HepG2 (cell line): ENCODE measurements at regions not wholly inside any gene's neighbourhood (a gene's known extent, or its start where the extent isn't known, plus 50 kb on each side); places are given as distances from the start of the nearest gene placed in this dataset.

Source experiments
- ATAC-seq: fragments of 200-7000 bp; cut with Tn5 transposase; 3 replicates; pipeline ENCODE4 v1.9.1; 2020; ENCODE audit warnings: mild to moderate bottlenecking, moderate library complexity
- BruUV-seq: library from RNA; stranded (reverse); fragments of 400-500 nt; replicated peaks from 2 replicates; lab custom pipeline; 2021; lab: Mats Ljungman, UMichigan
- CTCF ChIA-PET: fragments of 300-600 bp; formaldehyde crosslinking; extraction: SDS; loops from one replicate; lab custom pipeline; 2021; ENCODE audit warnings: low total read pairs, inconsistent platforms, low intra/inter-chr PET ratio; lab: Yijun Ruan, JAX
- POLR2A ChIA-PET: fragments of 350-600 bp; sonication (Branson Sonifier 250); formaldehyde crosslinking; loops from one replicate; lab custom pipeline; 2020; ENCODE audit warnings: antibody characterized with exemption, inconsistent platforms; lab: Yijun Ruan, JAX
- DNase-seq: peaks from one replicate; pipeline ENCODE4 v3.0.0-alpha.2; 2015; ENCODE audit warnings: low spot score
- FAIRE-seq: peaks from 3 replicates; lab custom pipeline; 2011; peaks lifted over from hg19 to GRCh38; lab: Jason Lieb, UNC
- H2AFZ ChIP-seq: one replicate; pipeline ENCODE4 v1.6.1; 2011; ENCODE audit warnings: low read length, inconsistent platforms
- H3K27ac ChIP-seq: fragments of 300-600 bp; 3 replicates; pipeline ENCODE4 v1.8.0; 2011; ENCODE audit warnings: mixed run types, mild to moderate bottlenecking, mixed read lengths, low read length, inconsistent platforms; ENCODE audit not compliant: insufficient read depth; ENCODE audit errors: extremely low read length
- H3K27me3 ChIP-seq, 2 experiments: fragments of 200-600 bp in 1 of 2; 2 replicates in 1 of 2; 3 replicates in 1 of 2; pipeline versions ENCODE4 v1.6.0 to v1.8.0; 2011; ENCODE audit warnings: low read length in 2 of 2, mild to moderate bottlenecking in 2 of 2, moderate library complexity in 2 of 2, inconsistent platforms in 1 of 2; ENCODE audit not compliant: insufficient read depth in 2 of 2, control insufficient read depth in 1 of 2
- H3K36me3 ChIP-seq, 2 experiments: fragments of 200-600 bp in 1 of 2; replicated peaks in 1 of 2; 2 replicates in 1 of 2; 3 replicates in 1 of 2; pipeline versions ENCODE4 v1.5.1 to v1.8.0; 2011; ENCODE audit warnings: low read length in 2 of 2, inconsistent platforms in 1 of 2; ENCODE audit not compliant: insufficient read depth in 2 of 2, control insufficient read depth in 1 of 2
- H3K4me1 ChIP-seq: 2 replicates; pipeline ENCODE4 v1.5.1; 2012; ENCODE audit warnings: low read length, inconsistent platforms; ENCODE audit not compliant: insufficient read depth
- H3K4me2 ChIP-seq: 2 replicates; pipeline ENCODE4 v1.6.0; 2011; ENCODE audit warnings: low read depth, low read length, inconsistent platforms
- H3K4me3 ChIP-seq, 3 experiments: fragments of 200-600 bp in 1 of 3; sonication (generic), shearing (Covaris generic) in 1 of 3; replicated peaks in 1 of 3; 2 replicates each; pipeline ENCODE4 v1.5.1; 2011 to 2016; ENCODE audit warnings: low read length in 3 of 3, inconsistent platforms in 2 of 3, low read depth in 2 of 3, mild to moderate bottlenecking in 2 of 3, control low read depth in 1 of 3, mixed read lengths in 1 of 3; ENCODE audit not compliant: insufficient read depth in 1 of 3
- H3K79me2 ChIP-seq: one replicate; pipeline ENCODE4 v1.6.1; 2011; ENCODE audit warnings: low read length, inconsistent platforms; ENCODE audit not compliant: insufficient read depth
- H3K9ac ChIP-seq: 2 replicates; pipeline ENCODE4 v1.6.0; 2011; ENCODE audit warnings: mild to moderate bottlenecking, low read depth, low read length, inconsistent platforms; ENCODE audit not compliant: insufficient read depth
- H3K9me3 ChIP-seq: 2 replicates; pipeline ENCODE4 v1.5.1; 2012; ENCODE audit warnings: mild to moderate bottlenecking, low read length
- H4K20me1 ChIP-seq: 2 replicates; pipeline ENCODE4 v1.6.0; 2011; ENCODE audit warnings: inconsistent platforms, mild to moderate bottlenecking, low read length, moderate library complexity; ENCODE audit not compliant: insufficient read depth
- KDM6A ChIP-seq: IDR thresholded peaks from 2 replicates; pipeline ENCODE4 v1.6.1; 2016; ENCODE audit warnings: low read depth
- YEATS2 ChIP-seq: sonication (generic); formaldehyde crosslinking; IDR thresholded peaks from 2 replicates; pipeline ENCODE4 v1.4.0; 2020; ENCODE audit warnings: missing genetic modification reagents, borderline replicate concordance
- WGBS: methylation state at CpG from one replicate; pipeline ENCODE4 v1.1.6; 2017; ENCODE audit warnings: low lambda C conversion rate; 5-methylcytosine and 5-hydroxymethylcytosine counted together
- in situ Hi-C: cut with HindIII; loops from 2 replicates; pipeline ENCODE4 v1.10.0; 2017; ENCODE audit warnings: low pct_unique_long_range_greater_than_20kb; ENCODE audit not compliant: extremely low pct_ligation_motif_present
- intact Hi-C: fragments of 100-400 bp; cut with micrococcal nuclease; formaldehyde crosslinking; loops from one replicate; pipeline ENCODE4 v1.10.0; 2022; ENCODE audit not compliant: unreplicated experiment
- TF ChIP-seq, protein P1 (sequence below): sonication (generic); formaldehyde crosslinking; IDR thresholded peaks from 2 replicates; pipeline ENCODE4 v1.5.1; 2020; ENCODE audit warnings: mild to moderate bottlenecking, missing genetic modification reagents, borderline replicate concordance
- TF ChIP-seq, protein P2 (sequence below): IDR thresholded peaks from 2 replicates; pipeline ENCODE4 v1.6.1; 2016; ENCODE audit warnings: mild to moderate bottlenecking
- TF ChIP-seq, protein P3 (sequence below): sonication (generic); formaldehyde crosslinking; IDR thresholded peaks from 2 replicates; pipeline ENCODE4 v1.5.0; 2020; ENCODE audit warnings: mild to moderate bottlenecking, missing genetic modification reagents, moderate library complexity

DNA sequence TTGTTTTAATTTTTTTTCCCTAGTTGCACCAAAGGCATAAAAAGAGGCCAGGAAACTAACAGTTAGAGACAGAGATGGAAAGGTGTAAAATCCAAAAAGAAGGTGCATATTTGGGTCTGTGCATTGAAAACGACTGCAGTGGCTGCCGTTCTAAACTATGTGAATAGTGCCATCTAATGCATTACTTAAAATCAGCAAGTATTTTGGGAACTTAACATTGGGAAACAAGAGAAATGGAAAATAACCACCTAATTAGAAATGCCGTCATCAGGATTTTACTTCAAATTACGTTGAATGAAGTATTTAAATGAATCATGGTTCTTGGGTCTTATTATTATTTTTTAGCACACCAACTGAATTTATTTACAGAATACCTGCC, 189.5 kb upstream of the MIR17HG start (continued):
- TF ChIP-seq, protein P1, sequence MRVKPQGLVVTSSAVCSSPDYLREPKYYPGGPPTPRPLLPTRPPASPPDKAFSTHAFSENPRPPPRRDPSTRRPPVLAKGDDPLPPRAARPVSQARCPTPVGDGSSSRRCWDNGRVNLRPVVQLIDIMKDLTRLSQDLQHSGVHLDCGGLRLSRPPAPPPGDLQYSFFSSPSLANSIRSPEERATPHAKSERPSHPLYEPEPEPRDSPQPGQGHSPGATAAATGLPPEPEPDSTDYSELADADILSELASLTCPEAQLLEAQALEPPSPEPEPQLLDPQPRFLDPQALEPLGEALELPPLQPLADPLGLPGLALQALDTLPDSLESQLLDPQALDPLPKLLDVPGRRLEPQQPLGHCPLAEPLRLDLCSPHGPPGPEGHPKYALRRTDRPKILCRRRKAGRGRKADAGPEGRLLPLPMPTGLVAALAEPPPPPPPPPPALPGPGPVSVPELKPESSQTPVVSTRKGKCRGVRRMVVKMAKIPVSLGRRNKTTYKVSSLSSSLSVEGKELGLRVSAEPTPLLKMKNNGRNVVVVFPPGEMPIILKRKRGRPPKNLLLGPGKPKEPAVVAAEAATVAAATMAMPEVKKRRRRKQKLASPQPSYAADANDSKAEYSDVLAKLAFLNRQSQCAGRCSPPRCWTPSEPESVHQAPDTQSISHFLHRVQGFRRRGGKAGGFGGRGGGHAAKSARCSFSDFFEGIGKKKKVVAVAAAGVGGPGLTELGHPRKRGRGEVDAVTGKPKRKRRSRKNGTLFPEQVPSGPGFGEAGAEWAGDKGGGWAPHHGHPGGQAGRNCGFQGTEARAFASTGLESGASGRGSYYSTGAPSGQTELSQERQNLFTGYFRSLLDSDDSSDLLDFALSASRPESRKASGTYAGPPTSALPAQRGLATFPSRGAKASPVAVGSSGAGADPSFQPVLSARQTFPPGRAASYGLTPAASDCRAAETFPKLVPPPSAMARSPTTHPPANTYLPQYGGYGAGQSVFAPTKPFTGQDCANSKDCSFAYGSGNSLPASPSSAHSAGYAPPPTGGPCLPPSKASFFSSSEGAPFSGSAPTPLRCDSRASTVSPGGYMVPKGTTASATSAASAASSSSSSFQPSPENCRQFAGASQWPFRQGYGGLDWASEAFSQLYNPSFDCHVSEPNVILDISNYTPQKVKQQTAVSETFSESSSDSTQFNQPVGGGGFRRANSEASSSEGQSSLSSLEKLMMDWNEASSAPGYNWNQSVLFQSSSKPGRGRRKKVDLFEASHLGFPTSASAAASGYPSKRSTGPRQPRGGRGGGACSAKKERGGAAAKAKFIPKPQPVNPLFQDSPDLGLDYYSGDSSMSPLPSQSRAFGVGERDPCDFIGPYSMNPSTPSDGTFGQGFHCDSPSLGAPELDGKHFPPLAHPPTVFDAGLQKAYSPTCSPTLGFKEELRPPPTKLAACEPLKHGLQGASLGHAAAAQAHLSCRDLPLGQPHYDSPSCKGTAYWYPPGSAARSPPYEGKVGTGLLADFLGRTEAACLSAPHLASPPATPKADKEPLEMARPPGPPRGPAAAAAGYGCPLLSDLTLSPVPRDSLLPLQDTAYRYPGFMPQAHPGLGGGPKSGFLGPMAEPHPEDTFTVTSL (CRISPR knock-in tag): no peak

DNA sequence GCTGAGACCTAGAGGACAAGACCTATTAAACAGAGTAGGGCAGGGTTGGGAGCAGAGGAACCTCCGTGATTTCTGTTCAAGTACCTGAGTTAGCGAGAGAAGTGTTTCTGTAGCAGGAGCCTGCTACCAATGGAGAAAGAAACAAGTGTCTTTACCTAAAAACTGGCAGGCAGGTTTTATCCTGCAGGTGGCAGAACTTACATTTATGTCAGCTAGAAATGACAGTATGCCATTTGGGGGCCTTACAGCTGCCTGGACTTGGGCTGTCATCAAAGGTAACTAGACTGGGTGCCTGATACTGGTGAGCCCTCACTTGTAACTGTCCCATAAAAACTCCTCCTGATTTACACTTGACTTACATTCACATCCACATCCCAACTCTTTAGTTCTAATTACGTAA, 185.3 kb upstream of the MIR17HG start:
- Histone ChIP-seq H3K4me2 (no peak overlapping the region), H3K4me1 (no peaks in the 10 kb centered on the region), H4K20me1 (no peaks in the 10 kb centered on the region), H3K4me3 (no peak overlapping the region), H2AFZ (no peak overlapping the region), H3K27me3 (no peaks in the 10 kb centered on the region), H3K9me3 (no peaks in the 10 kb centered on the region), H3K27ac (no peak overlapping the region), H3K36me3 (no peaks in the 10 kb centered on the region), H3K9ac (no peak overlapping the region), H3K79me2 (no peaks in the 10 kb centered on the region)
- ATAC-seq (peak; percentile 35; the same call in 2 of the 3 replicates), FAIRE-seq (no peak), DNase-seq (no peak)
- in situ Hi-C loops (no loop called here), intact Hi-C loops (no loop called here)
- POLR2A ChIA-PET: no interaction called here
- WGBS: 33% methylated on average over 3 of the region's 3 CpGs
- BruUV-seq: no TSS peak
- TF ChIP-seq, protein P2, sequence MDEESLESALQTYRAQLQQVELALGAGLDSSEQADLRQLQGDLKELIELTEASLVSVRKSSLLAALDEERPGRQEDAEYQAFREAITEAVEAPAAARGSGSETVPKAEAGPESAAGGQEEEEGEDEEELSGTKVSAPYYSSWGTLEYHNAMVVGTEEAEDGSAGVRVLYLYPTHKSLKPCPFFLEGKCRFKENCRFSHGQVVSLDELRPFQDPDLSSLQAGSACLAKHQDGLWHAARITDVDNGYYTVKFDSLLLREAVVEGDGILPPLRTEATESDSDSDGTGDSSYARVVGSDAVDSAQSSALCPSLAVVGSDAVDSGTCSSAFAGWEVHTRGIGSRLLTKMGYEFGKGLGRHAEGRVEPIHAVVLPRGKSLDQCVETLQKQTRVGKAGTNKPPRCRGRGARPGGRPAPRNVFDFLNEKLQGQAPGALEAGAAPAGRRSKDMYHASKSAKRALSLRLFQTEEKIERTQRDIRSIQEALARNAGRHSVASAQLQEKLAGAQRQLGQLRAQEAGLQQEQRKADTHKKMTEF (CRISPR knock-in tag): no peak
- TF ChIP-seq, protein P3, sequence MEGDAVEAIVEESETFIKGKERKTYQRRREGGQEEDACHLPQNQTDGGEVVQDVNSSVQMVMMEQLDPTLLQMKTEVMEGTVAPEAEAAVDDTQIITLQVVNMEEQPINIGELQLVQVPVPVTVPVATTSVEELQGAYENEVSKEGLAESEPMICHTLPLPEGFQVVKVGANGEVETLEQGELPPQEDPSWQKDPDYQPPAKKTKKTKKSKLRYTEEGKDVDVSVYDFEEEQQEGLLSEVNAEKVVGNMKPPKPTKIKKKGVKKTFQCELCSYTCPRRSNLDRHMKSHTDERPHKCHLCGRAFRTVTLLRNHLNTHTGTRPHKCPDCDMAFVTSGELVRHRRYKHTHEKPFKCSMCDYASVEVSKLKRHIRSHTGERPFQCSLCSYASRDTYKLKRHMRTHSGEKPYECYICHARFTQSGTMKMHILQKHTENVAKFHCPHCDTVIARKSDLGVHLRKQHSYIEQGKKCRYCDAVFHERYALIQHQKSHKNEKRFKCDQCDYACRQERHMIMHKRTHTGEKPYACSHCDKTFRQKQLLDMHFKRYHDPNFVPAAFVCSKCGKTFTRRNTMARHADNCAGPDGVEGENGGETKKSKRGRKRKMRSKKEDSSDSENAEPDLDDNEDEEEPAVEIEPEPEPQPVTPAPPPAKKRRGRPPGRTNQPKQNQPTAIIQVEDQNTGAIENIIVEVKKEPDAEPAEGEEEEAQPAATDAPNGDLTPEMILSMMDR: 0 out of 2 replicates have a peak, but pooled peaks have one; percentile 8
- TF ChIP-seq YEATS2 (CRISPR knock-in tag) (no peak), KDM6A (CRISPR knock-in tag) (no peak)
- CTCF ChIA-PET: no interaction called here
